PC-9 (cell line): ENCODE measurements at regions not wholly inside any gene's neighbourhood (a gene's known extent, or its start where the extent isn't known, plus 50 kb on each side); places are given as distances from the start of the nearest gene placed in this dataset.

ENCODE experiments used
- BruUV-seq: library from RNA; stranded (reverse); fragments of 400-500 nt; replicated peaks from 2 replicates; lab custom pipeline; 2021; lab: Mats Ljungman, UMichigan
- CTCF ChIA-PET: fragments of 300-600 bp; sonication (Branson Sonifier 250); formaldehyde crosslinking; loops from one replicate; lab custom pipeline; 2022; ENCODE audit warnings: antibody characterized with exemption; lab: Charles Lee
- POLR2A ChIA-PET: fragments of 300-600 bp; sonication (Branson Sonifier 250); formaldehyde crosslinking; loops from one replicate; lab custom pipeline; 2022; ENCODE audit warnings: antibody characterized with exemption; ENCODE audit not compliant: unreplicated experiment; lab: Charles Lee
- DNase-seq, 2 experiments: peaks; one replicate each; pipeline versions ENCODE4 v3.0.0 to v3.0.0-alpha.2; 2015 to 2022; ENCODE audit warnings: mixed read lengths in 1 of 2
- H2AFZ ChIP-seq: fragments of 200-600 bp; sonication (generic); 2 replicates; pipeline ENCODE4 v1.8.1; 2017; ENCODE audit warnings: antibody characterized with exemption
- H3F3A ChIP-seq: fragments of 200-600 bp; sonication (generic); 2 replicates; pipeline ENCODE4 v1.8.1; 2017; ENCODE audit warnings: antibody characterized with exemption, mild to moderate bottlenecking, low read depth; ENCODE audit not compliant: insufficient read depth
- H3K27ac ChIP-seq: fragments of 200-600 bp; sonication (generic); 2 replicates; pipeline ENCODE4 v1.6.1; 2016; ENCODE audit warnings: mixed run types
- H3K27me3 ChIP-seq: fragments of 200-600 bp; sonication (generic); 2 replicates; pipeline ENCODE4 v1.6.1; 2016; ENCODE audit warnings: low read depth, mixed run types; ENCODE audit not compliant: insufficient read depth
- H3K36me3 ChIP-seq: fragments of 200-600 bp; sonication (generic); 2 replicates; pipeline ENCODE4 v1.6.1; 2016; ENCODE audit warnings: low read depth, mixed run types
- H3K4me1 ChIP-seq: fragments of 200-600 bp; sonication (generic); replicated peaks from 2 replicates; pipeline ENCODE4 v1.6.1; 2016; ENCODE audit warnings: mixed run types; ENCODE audit not compliant: insufficient read depth
- H3K4me2 ChIP-seq: fragments of 200-600 bp; sonication (generic); 2 replicates; pipeline ENCODE4 v1.6.1; 2017; ENCODE audit warnings: mixed run types
- H3K4me3 ChIP-seq: fragments of 200-600 bp; sonication (generic); 2 replicates; pipeline ENCODE4 v1.6.1; 2016; ENCODE audit warnings: mixed run types
- H3K79me2 ChIP-seq: fragments of 200-600 bp; sonication (generic); 2 replicates; pipeline ENCODE4 v1.6.1; 2017; ENCODE audit warnings: low read depth, mixed run types
- H3K9me2 ChIP-seq: fragments of 200-600 bp; sonication (generic); 2 replicates; pipeline ENCODE4 v1.8.1; 2017; ENCODE audit warnings: mild to moderate bottlenecking; ENCODE audit not compliant: insufficient read depth
- H3K9me3 ChIP-seq: fragments of 200-600 bp; sonication (generic); 2 replicates; pipeline ENCODE4 v1.8.1; 2016; ENCODE audit warnings: low read depth; ENCODE audit not compliant: insufficient read depth
- H4K20me1 ChIP-seq: fragments of 200-600 bp; sonication (generic); 2 replicates; pipeline ENCODE4 v1.8.1; 2017; ENCODE audit not compliant: insufficient read depth
- EZH2 ChIP-seq: fragments of 200-600 bp; sonication (generic); IDR thresholded peaks from 2 replicates; pipeline ENCODE4 v1.8.0; 2017; ENCODE audit warnings: antibody characterized with exemption, low read depth
- intact Hi-C: fragments of 100-400 bp; cut with micrococcal nuclease; formaldehyde crosslinking; loops from one replicate; pipeline ENCODE4 v1.10.0; 2022; ENCODE audit not compliant: unreplicated experiment
- TF ChIP-seq, protein P1 (sequence below): fragments of 200-600 bp; sonication (generic); conservative IDR thresholded peaks from 2 replicates; pipeline ENCODE4 v1.6.1; 2017; ENCODE audit warnings: mixed run types, antibody characterized with exemption, mild to moderate bottlenecking, moderate library complexity

GRCh38 chr3:105972069-105972468, 103.3 kb upstream of the CBLB start:
- H3K4me1 ChIP-seq, result no peaks in the 10 kb centered on the region; the same call in 1 of the 2 replicates
- H4K20me1 ChIP-seq, result no peaks in the 10 kb centered on the region
- no peak for TF ChIP-seq EZH2
- TF ChIP-seq, protein P1, sequence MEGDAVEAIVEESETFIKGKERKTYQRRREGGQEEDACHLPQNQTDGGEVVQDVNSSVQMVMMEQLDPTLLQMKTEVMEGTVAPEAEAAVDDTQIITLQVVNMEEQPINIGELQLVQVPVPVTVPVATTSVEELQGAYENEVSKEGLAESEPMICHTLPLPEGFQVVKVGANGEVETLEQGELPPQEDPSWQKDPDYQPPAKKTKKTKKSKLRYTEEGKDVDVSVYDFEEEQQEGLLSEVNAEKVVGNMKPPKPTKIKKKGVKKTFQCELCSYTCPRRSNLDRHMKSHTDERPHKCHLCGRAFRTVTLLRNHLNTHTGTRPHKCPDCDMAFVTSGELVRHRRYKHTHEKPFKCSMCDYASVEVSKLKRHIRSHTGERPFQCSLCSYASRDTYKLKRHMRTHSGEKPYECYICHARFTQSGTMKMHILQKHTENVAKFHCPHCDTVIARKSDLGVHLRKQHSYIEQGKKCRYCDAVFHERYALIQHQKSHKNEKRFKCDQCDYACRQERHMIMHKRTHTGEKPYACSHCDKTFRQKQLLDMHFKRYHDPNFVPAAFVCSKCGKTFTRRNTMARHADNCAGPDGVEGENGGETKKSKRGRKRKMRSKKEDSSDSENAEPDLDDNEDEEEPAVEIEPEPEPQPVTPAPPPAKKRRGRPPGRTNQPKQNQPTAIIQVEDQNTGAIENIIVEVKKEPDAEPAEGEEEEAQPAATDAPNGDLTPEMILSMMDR, result no peak
- POLR2A ChIA-PET, result no interaction called here
- no peaks in the 10 kb centered on the region for H3F3A ChIP-seq
- peaks cover 18% of the 10 kb centered on the region for H3K9me3 ChIP-seq
- H3K27me3 ChIP-seq, result no peaks in the 10 kb centered on the region
- CTCF ChIA-PET, result no interaction called here
- no peak for DNase-seq
- H3K36me3 ChIP-seq, result no peaks in the 10 kb centered on the region
- no peak overlapping the region for H2AFZ ChIP-seq
- H3K79me2 ChIP-seq, result no peaks in the 10 kb centered on the region
- H3K4me3 ChIP-seq, result no peak overlapping the region
- H3K9me2 ChIP-seq, result no peaks in the 10 kb centered on the region
- no peak overlapping the region for H3K27ac ChIP-seq
- no peak overlapping the region for H3K4me2 ChIP-seq
- intact Hi-C loops, result no loop called here
- BruUV-seq, result no TSS peak

DNA sequence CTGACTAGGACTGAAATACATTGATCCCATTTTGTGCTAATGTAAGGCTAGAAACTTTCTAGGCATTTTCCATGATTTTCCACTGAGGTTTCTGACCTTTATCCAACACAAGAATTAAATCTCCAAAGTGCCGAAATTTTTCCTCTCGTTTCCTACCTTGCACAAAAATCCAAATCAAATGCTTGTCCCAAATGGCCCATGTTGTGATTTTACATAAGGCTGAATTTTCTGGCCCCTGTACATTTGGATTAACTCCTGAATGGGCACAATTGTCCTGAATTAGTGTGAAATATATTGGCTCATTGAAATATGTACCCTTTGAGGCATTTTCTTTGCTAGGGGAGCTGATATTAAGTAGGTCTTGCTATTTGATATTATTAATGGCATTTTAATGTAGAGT, 105.6 kb upstream of the CBLB start:
- H3K27ac ChIP-seq, result no peak overlapping the region
- H3K4me1 ChIP-seq, result no peaks in the 10 kb centered on the region; the same call in 1 of the 2 replicates
- H3F3A ChIP-seq, result no peaks in the 10 kb centered on the region
- ChIA-PET CTCF (no interaction called here), POLR2A (no interaction called here)
- H4K20me1 ChIP-seq, result no peaks in the 10 kb centered on the region
- TF ChIP-seq, protein P1, result no peak
- no peak for TF ChIP-seq EZH2
- no peaks in the 10 kb centered on the region for H3K79me2 ChIP-seq
- H3K4me2 ChIP-seq, result no peak overlapping the region
- H3K36me3 ChIP-seq, result no peaks in the 10 kb centered on the region
- DNase-seq, result no peak
- no TSS peak for BruUV-seq
- peaks cover 18% of the 10 kb centered on the region for H3K9me3 ChIP-seq
- H3K27me3 ChIP-seq, result no peaks in the 10 kb centered on the region
- no peak overlapping the region for H3K4me3 ChIP-seq
- no peak overlapping the region for H2AFZ ChIP-seq
- no peaks in the 10 kb centered on the region for H3K9me2 ChIP-seq
- intact Hi-C loops, result no loop called here

DNA sequence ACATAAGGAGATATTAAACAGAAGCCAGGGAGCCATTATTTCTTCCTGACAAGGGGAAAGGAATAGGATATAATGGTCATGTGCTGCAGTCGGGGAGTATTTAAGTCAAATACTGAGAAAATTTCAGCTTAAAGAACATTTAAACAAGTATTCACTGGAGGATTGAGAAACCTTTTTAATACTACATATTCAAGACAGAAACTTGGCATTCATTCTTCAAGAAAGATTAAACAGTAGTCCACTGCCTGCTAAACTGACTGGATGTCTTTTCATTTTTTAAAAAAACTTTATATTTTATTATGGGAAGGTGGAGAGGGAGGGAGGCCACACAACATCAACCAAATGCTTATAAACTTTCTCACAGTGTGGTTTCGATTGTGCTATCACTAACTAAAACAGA, 107.4 kb upstream of the CBLB start:
- no peaks in the 10 kb centered on the region for H3K4me1 ChIP-seq
- TF ChIP-seq, protein P1, result no peak
- no peak for TF ChIP-seq EZH2
- ChIA-PET POLR2A (no interaction called here), CTCF (no interaction called here)
- intact Hi-C loops, result no loop called here
- no peaks in the 10 kb centered on the region for H3K79me2 ChIP-seq
- H3K9me3 ChIP-seq, result peaks cover 14% of the 10 kb centered on the region
- H3K4me2 ChIP-seq, result no peak overlapping the region
- no peaks in the 10 kb centered on the region for H3K36me3 ChIP-seq
- H4K20me1 ChIP-seq, result no peaks in the 10 kb centered on the region
- no peaks in the 10 kb centered on the region for H3K27me3 ChIP-seq
- H3K9me2 ChIP-seq, result no peaks in the 10 kb centered on the region
- BruUV-seq, result no TSS peak
- no peak overlapping the region for H3K27ac ChIP-seq
- no peak overlapping the region for H2AFZ ChIP-seq
- H3F3A ChIP-seq, result no peaks in the 10 kb centered on the region
- no peak for DNase-seq
- H3K4me3 ChIP-seq, result no peak overlapping the region
